A549 (cell line): ENCODE measurements at regions not wholly inside any gene's neighbourhood (a gene's known extent, or its start where the extent isn't known, plus 50 kb on each side); places are given as distances from the start of the nearest gene placed in this dataset.

Experiments used
- ATAC-seq, 2 experiments: fragments of 200-7000 bp in 1 of 2; fragments of >200 bp in 1 of 2; cut with Nextera tagmentation in 1 of 2; cut with Tn5 transposase in 1 of 2; 3 replicates each; pipeline versions ENCODE4 v1.8.0 to v1.9.1; 2018 to 2020; ENCODE audit warnings: mild to moderate bottlenecking in 1 of 2, moderate library complexity in 1 of 2
- CTCF ChIA-PET: fragments of 300-600 bp; sonication (Branson Sonifier 250); formaldehyde crosslinking; extraction: SDS; loops from one replicate; lab custom pipeline; 2021; ENCODE audit warnings: antibody characterized with exemption, inconsistent platforms; lab: Yijun Ruan, JAX
- POLR2A ChIA-PET: fragments of 350-600 bp; formaldehyde crosslinking; extraction: SDS; loops from one replicate; lab custom pipeline; 2021; ENCODE audit warnings: antibody characterized with exemption, inconsistent platforms; lab: Yijun Ruan, JAX
- DNase-seq, 2 experiments: peaks; one replicate each; pipeline versions ENCODE4 v3.0.0 to v3.0.0-alpha.2; 2011 to 2016; ENCODE audit warnings: low read depth in 1 of 2, low spot score in 1 of 2
- FAIRE-seq: peaks from 2 replicates; lab custom pipeline; 2011; peaks lifted over from hg19 to GRCh38; lab: Jason Lieb, UNC
- H3K27ac ChIP-seq, 2 experiments: fragments of >200 bp; sonication (Bioruptor Twin); formaldehyde crosslinking; 3 replicates each; pipeline ENCODE4 v1.5.1; 2016 to 2017
- H3K4me1 ChIP-seq: fragments of >200 bp; sonication (Bioruptor Twin); formaldehyde crosslinking; 3 replicates; pipeline ENCODE4 v1.6.1; 2016
- H3K4me2 ChIP-seq: fragments of >200 bp; sonication (Bioruptor Twin); formaldehyde crosslinking; 3 replicates; pipeline ENCODE4 v1.6.1; 2016
- H3K4me3 ChIP-seq: fragments of >200 bp; sonication (Bioruptor Twin); formaldehyde crosslinking; 3 replicates; pipeline ENCODE4 v1.5.1; 2016
- H3K9me3 ChIP-seq: fragments of >200 bp; sonication (Bioruptor Twin); formaldehyde crosslinking; 3 replicates; pipeline ENCODE4 v1.6.1; 2016
- BHLHE40 ChIP-seq: IDR thresholded peaks from 2 replicates; pipeline ENCODE4 v1.6.1; 2012; ENCODE audit warnings: low read depth, low read length, inconsistent platforms
- CBX2 ChIP-seq: fragments of 200-600 bp; sonication (generic); IDR thresholded peaks from 2 replicates; pipeline ENCODE4 v1.6.1; 2016; ENCODE audit warnings: low read depth, mild to moderate bottlenecking, borderline replicate concordance
- CBX8 ChIP-seq: fragments of 200-600 bp; sonication (generic); IDR thresholded peaks from 2 replicates; pipeline ENCODE4 v1.6.1; 2016
- CHD4 ChIP-seq: fragments of 200-600 bp; sonication (generic); IDR thresholded peaks from 2 replicates; pipeline ENCODE4 v1.6.1; 2016; ENCODE audit warnings: antibody characterized with exemption, mild to moderate bottlenecking, borderline replicate concordance
- E2F6 ChIP-seq: IDR thresholded peaks from 2 replicates; pipeline ENCODE4 v1.6.1; 2012; ENCODE audit warnings: low read depth, borderline replicate concordance
- FOSB ChIP-seq: fragments of 250-450 bp; sonication (Bioruptor Pico); IDR thresholded peaks from 2 replicates; pipeline ENCODE4 v1.5.0; 2020; ENCODE audit warnings: mild to moderate bottlenecking, moderate library complexity
- GATA3 ChIP-seq: IDR thresholded peaks from 2 replicates; pipeline ENCODE4 v1.6.1; 2012; ENCODE audit warnings: borderline replicate concordance
- HDAC2 ChIP-seq: fragments of 200-600 bp; sonication (generic); IDR thresholded peaks from 2 replicates; pipeline ENCODE4 v1.6.1; 2016
- JUN ChIP-seq, 2 experiments: fragments of >200 bp; sonication (Bioruptor Twin); formaldehyde crosslinking; IDR thresholded peaks; 2 replicates in 1 of 2; 3 replicates in 1 of 2; pipeline ENCODE4 v1.6.1; 2016 to 2017
- KDM1A ChIP-seq: fragments of 200-600 bp; sonication (generic); IDR thresholded peaks from 2 replicates; pipeline ENCODE4 v1.6.1; 2016; ENCODE audit warnings: low read depth, mild to moderate bottlenecking
- MYC ChIP-seq: IDR thresholded peaks from 2 replicates; pipeline ENCODE4 v1.6.1; 2012; ENCODE audit warnings: mild to moderate bottlenecking, inconsistent platforms, low read length, improper control_type of control experiment, borderline replicate concordance
- NFE2L2 ChIP-seq: fragments of 150-350 bp; conservative IDR thresholded peaks from 2 replicates; pipeline ENCODE4 v1.6.1; 2014; ENCODE audit warnings: low read length
- NR3C1 ChIP-seq: fragments of >200 bp; sonication (Bioruptor Twin); formaldehyde crosslinking; IDR thresholded peaks from 3 replicates; pipeline ENCODE4 v1.6.1; 2017
- PHF8 ChIP-seq: fragments of 200-600 bp; sonication (generic); IDR thresholded peaks from 2 replicates; pipeline ENCODE4 v1.6.1; 2016; ENCODE audit warnings: low read depth, mild to moderate bottlenecking, antibody characterized with exemption, moderate library complexity, borderline replicate concordance
- POLR2AphosphoS2 ChIP-seq: conservative IDR thresholded peaks from 2 replicates; pipeline ENCODE4 v1.6.1; 2012; ENCODE audit warnings: low read length, improper control_type of control experiment, inconsistent platforms
- RAD21 ChIP-seq, 2 experiments: fragments of >200 bp in 1 of 2; sonication (Bioruptor Twin) in 1 of 2; formaldehyde crosslinking in 1 of 2; IDR thresholded peaks in 1 of 2; conservative IDR thresholded peaks in 1 of 2; 2 replicates in 1 of 2; 3 replicates in 1 of 2; pipeline ENCODE4 v1.6.1; 2012 to 2018; ENCODE audit warnings: inconsistent platforms in 1 of 2
- RARB ChIP-seq: fragments of 250-450 bp; sonication (Bioruptor Pico); IDR thresholded peaks from 2 replicates; pipeline ENCODE4 v1.8.0; 2021; ENCODE audit warnings: mild to moderate bottlenecking, moderate library complexity
- RFX5 ChIP-seq: fragments of 450-650 bp; IDR thresholded peaks from 2 replicates; pipeline ENCODE4 v1.7.1; 2014; ENCODE audit warnings: antibody characterized with exemption, mild to moderate bottlenecking, moderate library complexity
- SMC3 ChIP-seq: fragments of >200 bp; sonication (Bioruptor Twin); formaldehyde crosslinking; IDR thresholded peaks from 3 replicates; pipeline ENCODE4 v1.6.1; 2018; ENCODE audit warnings: inconsistent platforms
- SREBF2 ChIP-seq: fragments of 450-650 bp; IDR thresholded peaks from 2 replicates; pipeline ENCODE4 v1.6.1; 2014; ENCODE audit warnings: mild to moderate bottlenecking, moderate library complexity
- ZC3H11A ChIP-seq: fragments of 450-650 bp; IDR thresholded peaks from 2 replicates; pipeline ENCODE4 v1.6.1; 2014; ENCODE audit warnings: antibody characterized with exemption, mild to moderate bottlenecking
- ZFP36 ChIP-seq: fragments of 450-650 bp; IDR thresholded peaks from 2 replicates; pipeline ENCODE4 v1.6.1; 2014; ENCODE audit warnings: borderline replicate concordance; ENCODE audit not compliant: partially characterized antibody
- WGBS: methylation state at CpG from one replicate; pipeline ENCODE4 v1.1.6; 2017; ENCODE audit errors: missing lambda C conversion rate; 5-methylcytosine and 5-hydroxymethylcytosine counted together

GRCh38 chr5:98121036-98121936, 652.2 kb upstream of the RGMB start:
- FAIRE-seq, result no peak
- WGBS, result 44% methylated on average over 14 of the region's 16 CpGs
- ChIA-PET POLR2A (no interaction called here), CTCF (no interaction called here)
- Histone ChIP-seq H3K4me3 (no peak overlapping the region), H3K9me3 (no peaks in the 10 kb centered on the region), H3K4me2 (no peak overlapping the region), H3K27ac (no peak overlapping the region), H3K4me1 (no peaks in the 10 kb centered on the region)
- no peak for ATAC-seq
- no peak for DNase-seq
- TF ChIP-seq MYC (no peak), FOSB (CRISPR knock-in tag) (no peak), CBX2 (no peak), NFE2L2 (no peak)

- TF ChIP-seq ZC3H11A, result no peak
- no peak for TF ChIP-seq MYC
- TF ChIP-seq, all 56 proteins: peak for 0
- WGBS, result 0% methylated on average over 2 of the region's 2 CpGs
- no peak for DNase-seq
- CTCF ChIA-PET, result no interaction called here
- POLR2A ChIA-PET, result no interaction called here
- no peaks in the 10 kb centered on the region for H3K9me3 ChIP-seq
- ATAC-seq, result no peak
- H3K4me3 ChIP-seq, result no peak overlapping the region
- H3K27ac ChIP-seq, result no peak overlapping the region
- H3K4me2 ChIP-seq, result no peak overlapping the region
- FAIRE-seq, result no peak
- no peaks in the 10 kb centered on the region for H3K4me1 ChIP-seq
Observed at GRCh38 chr5:98128271-98128670, 645.2 kb upstream of the RGMB start.

GRCh38 chr5:98128846-98129245, 644.6 kb upstream of the RGMB start:
- no peaks in the 10 kb centered on the region for H3K9me3 ChIP-seq
- H3K27ac ChIP-seq, result no peak overlapping the region
- FAIRE-seq, result no peak
- TF ChIP-seq RFX5 (no peak), CBX8 (no peak), SREBF2 (no peak), GATA3 (no peak), RAD21 (conservative IDR thresholded peaks at IDR 0.05 in 1 of 2, IDR thresholded peaks at IDR 0.05 in 1 of 2) (no peak), POLR2AphosphoS2 (no peak), BHLHE40 (no peak), NR3C1 (no peak), HDAC2 (no peak), RARB (no peak)
- TF ChIP-seq, all 56 proteins: peak for 0
- WGBS, result 45% methylated on average over 2 of the region's 2 CpGs
- DNase-seq (no peak), ATAC-seq (no peak)
- H3K4me1 ChIP-seq, result no peaks in the 10 kb centered on the region
- ChIA-PET POLR2A (no interaction called here), CTCF (interaction anchor here (0.7 kb wide), 1 partner anchor 12 kb away, joined by 3 read pairs; no protein-coding TSS in a partner anchor)
- no peak overlapping the region for H3K4me2 ChIP-seq
- no peak overlapping the region for H3K4me3 ChIP-seq

- POLR2A ChIA-PET, result no interaction called here
- Histone ChIP-seq H3K4me2 (no peak overlapping the region), H3K4me3 (no peak overlapping the region), H3K9me3 (no peaks in the 10 kb centered on the region), H3K27ac (no peak overlapping the region), H3K4me1 (no peaks in the 10 kb centered on the region)
- DNase-seq (no peak), ATAC-seq (no peak), FAIRE-seq (no peak)
- CTCF ChIA-PET, result no interaction called here
- TF ChIP-seq PHF8 (no peak), CHD4 (no peak), SMC3 (no peak), E2F6 (no peak), KDM1A (no peak), JUN (IDR thresholded peaks at IDR 0.05) (no peak), ZFP36 (no peak)
- WGBS, result 47% methylated on average over 5 of the region's 5 CpGs
Observed at GRCh38 chr5:98130261-98131035, 643.0 kb upstream of the RGMB start.
